ENCODE measurements at regions not wholly inside any gene's neighbourhood (a gene's known extent, or its start where the extent isn't known, plus 50 kb on each side); places are given as distances from the start of the nearest gene placed in this dataset.

GRCh38 chr1:88472714-88473113 lies 211.4 kb upstream of the PKN2 start:
- H3K9ac ChIP-seq (ENCODE audit: insufficient read depth, low read length), result no peak overlapping the region
- DNase-seq (ENCODE audit: low read depth in 2 of 2), result no peak
- no peak overlapping the region for H2AFZ ChIP-seq (ENCODE audit: low read length)
- no peaks in the 10 kb centered on the region for H3K27me3 ChIP-seq (ENCODE audit: control insufficient read depth, insufficient read depth, low read length)
- H3K4me1 ChIP-seq (ENCODE audit: control insufficient read depth, extremely low read depth, insufficient read depth, low read length), result no peaks in the 10 kb centered on the region
- H4K20me1 ChIP-seq (ENCODE audit: control insufficient read depth, extremely low read depth, insufficient read depth, low read length), result no peaks in the 10 kb centered on the region
- TF ChIP-seq EZH2 (IDR thresholded peaks at IDR 0.05; ENCODE audit: low read length, missing control alignments), result no peak
- TF ChIP-seq, protein P1, sequence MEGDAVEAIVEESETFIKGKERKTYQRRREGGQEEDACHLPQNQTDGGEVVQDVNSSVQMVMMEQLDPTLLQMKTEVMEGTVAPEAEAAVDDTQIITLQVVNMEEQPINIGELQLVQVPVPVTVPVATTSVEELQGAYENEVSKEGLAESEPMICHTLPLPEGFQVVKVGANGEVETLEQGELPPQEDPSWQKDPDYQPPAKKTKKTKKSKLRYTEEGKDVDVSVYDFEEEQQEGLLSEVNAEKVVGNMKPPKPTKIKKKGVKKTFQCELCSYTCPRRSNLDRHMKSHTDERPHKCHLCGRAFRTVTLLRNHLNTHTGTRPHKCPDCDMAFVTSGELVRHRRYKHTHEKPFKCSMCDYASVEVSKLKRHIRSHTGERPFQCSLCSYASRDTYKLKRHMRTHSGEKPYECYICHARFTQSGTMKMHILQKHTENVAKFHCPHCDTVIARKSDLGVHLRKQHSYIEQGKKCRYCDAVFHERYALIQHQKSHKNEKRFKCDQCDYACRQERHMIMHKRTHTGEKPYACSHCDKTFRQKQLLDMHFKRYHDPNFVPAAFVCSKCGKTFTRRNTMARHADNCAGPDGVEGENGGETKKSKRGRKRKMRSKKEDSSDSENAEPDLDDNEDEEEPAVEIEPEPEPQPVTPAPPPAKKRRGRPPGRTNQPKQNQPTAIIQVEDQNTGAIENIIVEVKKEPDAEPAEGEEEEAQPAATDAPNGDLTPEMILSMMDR (conservative IDR thresholded peaks at IDR 0.05 in 1 of 2, IDR thresholded peaks at IDR 0.05 in 1 of 2; ENCODE audit: low read depth in 1 of 2, low read length in 2 of 2), result no peak
- no peak overlapping the region for H3K4me3 ChIP-seq (replicated peaks in 1 of 4; ENCODE audit: control extremely low read depth in 1 of 4, insufficient read depth in 1 of 4, low read depth in 3 of 4, low read length in 4 of 4)
- H3K36me3 ChIP-seq (ENCODE audit: control insufficient read depth, insufficient read depth, low read length), result no peaks in the 10 kb centered on the region
- no peak overlapping the region for H3K4me2 ChIP-seq (ENCODE audit: extremely low read depth, insufficient read depth, low read length)
- no peaks in the 10 kb centered on the region for H3K9me3 ChIP-seq (ENCODE audit: control insufficient read depth, insufficient read depth, low read depth, low read length)
- H3K27ac ChIP-seq (ENCODE audit: insufficient read depth, low read length), result no peak overlapping the region
- no peaks in the 10 kb centered on the region for H3K79me2 ChIP-seq (ENCODE audit: control insufficient read depth, insufficient read depth, low read length)

- H3K27ac ChIP-seq (ENCODE audit: insufficient read depth, low read length), result no peak overlapping the region
- no peak overlapping the region for H2AFZ ChIP-seq (ENCODE audit: low read length)
- H4K20me1 ChIP-seq (ENCODE audit: control insufficient read depth, extremely low read depth, insufficient read depth, low read length), result no peaks in the 10 kb centered on the region
- no peaks in the 10 kb centered on the region for H3K4me1 ChIP-seq (ENCODE audit: control insufficient read depth, extremely low read depth, insufficient read depth, low read length)
- no peak for DNase-seq (ENCODE audit: low read depth in 2 of 2)
- TF ChIP-seq EZH2 (IDR thresholded peaks at IDR 0.05; ENCODE audit: low read length, missing control alignments), result no peak
- TF ChIP-seq, protein P1 (conservative IDR thresholded peaks at IDR 0.05 in 1 of 2, IDR thresholded peaks at IDR 0.05 in 1 of 2; ENCODE audit: low read depth in 1 of 2, low read length in 2 of 2), result no peak
- H3K27me3 ChIP-seq (ENCODE audit: control insufficient read depth, insufficient read depth, low read length), result no peaks in the 10 kb centered on the region
- H3K4me2 ChIP-seq (ENCODE audit: extremely low read depth, insufficient read depth, low read length), result no peak overlapping the region
- no peak overlapping the region for H3K9ac ChIP-seq (ENCODE audit: insufficient read depth, low read length)
- H3K4me3 ChIP-seq (replicated peaks in 1 of 4; ENCODE audit: control extremely low read depth in 1 of 4, insufficient read depth in 1 of 4, low read depth in 3 of 4, low read length in 4 of 4), result no peak overlapping the region
- H3K9me3 ChIP-seq (ENCODE audit: control insufficient read depth, insufficient read depth, low read depth, low read length), result no peaks in the 10 kb centered on the region
- no peaks in the 10 kb centered on the region for H3K79me2 ChIP-seq (ENCODE audit: control insufficient read depth, insufficient read depth, low read length)
- no peaks in the 10 kb centered on the region for H3K36me3 ChIP-seq (ENCODE audit: control insufficient read depth, insufficient read depth, low read length)
Observed at GRCh38 chr1:88474555-88475304, 209.3 kb upstream of the PKN2 start.

GRCh38 chr1:88484881-88485280 lies 199.2 kb upstream of the PKN2 start:
- Histone ChIP-seq H3K4me1 (ENCODE audit: control insufficient read depth, extremely low read depth, insufficient read depth, low read length) (no peaks in the 10 kb centered on the region), H3K4me3 (replicated peaks in 1 of 4; ENCODE audit: control extremely low read depth in 1 of 4, insufficient read depth in 1 of 4, low read depth in 3 of 4, low read length in 4 of 4) (no peak overlapping the region), H3K4me2 (ENCODE audit: extremely low read depth, insufficient read depth, low read length) (no peak overlapping the region), H3K79me2 (ENCODE audit: control insufficient read depth, insufficient read depth, low read length) (no peaks in the 10 kb centered on the region), H3K27ac (ENCODE audit: insufficient read depth, low read length) (no peak overlapping the region), H2AFZ (ENCODE audit: low read length) (no peak overlapping the region), H3K27me3 (ENCODE audit: control insufficient read depth, insufficient read depth, low read length) (no peaks in the 10 kb centered on the region), H3K9ac (ENCODE audit: insufficient read depth, low read length) (no peak overlapping the region), H3K9me3 (ENCODE audit: control insufficient read depth, insufficient read depth, low read depth, low read length) (no peaks in the 10 kb centered on the region), H3K36me3 (ENCODE audit: control insufficient read depth, insufficient read depth, low read length) (no peaks in the 10 kb centered on the region), H4K20me1 (ENCODE audit: control insufficient read depth, extremely low read depth, insufficient read depth, low read length) (no peaks in the 10 kb centered on the region)
- no peak for TF ChIP-seq EZH2 (IDR thresholded peaks at IDR 0.05; ENCODE audit: low read length, missing control alignments)
- TF ChIP-seq, protein P1 (conservative IDR thresholded peaks at IDR 0.05 in 1 of 2, IDR thresholded peaks at IDR 0.05 in 1 of 2; ENCODE audit: low read depth in 1 of 2, low read length in 2 of 2), result no peak
- no peak for DNase-seq (ENCODE audit: low read depth in 2 of 2)

All from fibroblast of lung (primary cell).